Transverse colon (tissue), 3 donors: ENCODE measurements at regions not wholly inside any gene's neighbourhood (a gene's known extent, or its start where the extent isn't known, plus 50 kb on each side); places are given as distances from the start of the nearest gene placed in this dataset.

Source experiments
- EP300 ChIP-seq: sonication (generic); formaldehyde crosslinking; IDR thresholded peaks from one replicate; pipeline ENCODE4 v1.6.1; 2017; ENCODE audit warnings: antibody characterized with exemption, low read depth
- POLR2A ChIP-seq: fragments of 450-650 bp; IDR thresholded peaks from one replicate; pipeline ENCODE4 v1.6.1; 2016; ENCODE audit warnings: antibody characterized with exemption, mild to moderate bottlenecking, moderate library complexity
- TF ChIP-seq, protein P1 (sequence below), 5 experiments: fragments of 200-600 bp in 3 of 5; fragments of 450-650 bp in 2 of 5; sonication (generic) in 3 of 5; IDR thresholded peaks; 1 replicate in 2 of 5; 2 replicates in 3 of 5; pipeline ENCODE4 v1.5.1; 2016 to 2017; ENCODE audit warnings: antibody characterized with exemption in 5 of 5, inconsistent platforms in 3 of 5, mild to moderate bottlenecking in 2 of 5, moderate library complexity in 1 of 5

GRCh38 chr4:33780952-33781791 lies 2463.1 kb downstream of the ARAP2 start:
- TF ChIP-seq, protein P1, sequence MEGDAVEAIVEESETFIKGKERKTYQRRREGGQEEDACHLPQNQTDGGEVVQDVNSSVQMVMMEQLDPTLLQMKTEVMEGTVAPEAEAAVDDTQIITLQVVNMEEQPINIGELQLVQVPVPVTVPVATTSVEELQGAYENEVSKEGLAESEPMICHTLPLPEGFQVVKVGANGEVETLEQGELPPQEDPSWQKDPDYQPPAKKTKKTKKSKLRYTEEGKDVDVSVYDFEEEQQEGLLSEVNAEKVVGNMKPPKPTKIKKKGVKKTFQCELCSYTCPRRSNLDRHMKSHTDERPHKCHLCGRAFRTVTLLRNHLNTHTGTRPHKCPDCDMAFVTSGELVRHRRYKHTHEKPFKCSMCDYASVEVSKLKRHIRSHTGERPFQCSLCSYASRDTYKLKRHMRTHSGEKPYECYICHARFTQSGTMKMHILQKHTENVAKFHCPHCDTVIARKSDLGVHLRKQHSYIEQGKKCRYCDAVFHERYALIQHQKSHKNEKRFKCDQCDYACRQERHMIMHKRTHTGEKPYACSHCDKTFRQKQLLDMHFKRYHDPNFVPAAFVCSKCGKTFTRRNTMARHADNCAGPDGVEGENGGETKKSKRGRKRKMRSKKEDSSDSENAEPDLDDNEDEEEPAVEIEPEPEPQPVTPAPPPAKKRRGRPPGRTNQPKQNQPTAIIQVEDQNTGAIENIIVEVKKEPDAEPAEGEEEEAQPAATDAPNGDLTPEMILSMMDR (IDR thresholded peaks at IDR 0.05), result no peak
- no peak for TF ChIP-seq EP300
- no peak for TF ChIP-seq POLR2A
